ENCODE measurements at regions not wholly inside any gene's neighbourhood (a gene's known extent, or its start where the extent isn't known, plus 50 kb on each side); places are given as distances from the start of the nearest gene placed in this dataset.

GRCh38 chr6:81073318-81073717, 679.2 kb downstream of the TENT5A start:
- no peak for DNase-seq
- Histone ChIP-seq H3K4me1 (no peaks in the 10 kb centered on the region), H3K36me3 (no peaks in the 10 kb centered on the region), H3K9me3 (no peaks in the 10 kb centered on the region), H3K4me3 (ENCODE audit: low read depth, low read length) (no peak overlapping the region), H3K27me3 (no peaks in the 10 kb centered on the region)
- no peak for TF ChIP-seq CTCF (IDR thresholded peaks at IDR 0.05; ENCODE audit: low read depth, low read length)

DNA sequence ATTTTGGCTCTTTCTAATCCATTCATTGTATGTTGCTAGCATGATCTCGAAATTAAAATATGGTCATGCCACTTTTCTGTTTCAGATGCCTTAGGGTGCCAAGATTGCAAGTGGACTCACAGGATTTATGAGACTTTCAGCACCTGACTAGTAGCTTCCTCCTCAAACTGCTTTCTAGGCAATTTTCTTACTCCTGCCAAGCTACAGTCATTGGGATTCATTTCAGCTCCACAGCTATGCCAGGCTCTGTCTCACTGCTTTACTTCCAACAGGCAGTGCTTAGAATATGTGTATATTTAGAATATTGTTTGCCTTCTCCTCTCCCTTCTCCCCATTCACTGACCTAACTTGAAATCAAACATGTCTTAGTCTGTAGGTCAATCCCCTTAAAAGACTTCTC, 681.4 kb downstream of the TENT5A start:
- H3K4me1 ChIP-seq, result peaks cover 3% of the 10 kb centered on the region; the same call in 1 of the 2 replicates
- TF ChIP-seq CTCF (IDR thresholded peaks at IDR 0.05; ENCODE audit: low read depth, low read length), result no peak
- no peak for DNase-seq
- no peak overlapping the region for H3K4me3 ChIP-seq (ENCODE audit: low read depth, low read length)
- H3K36me3 ChIP-seq, result no peaks in the 10 kb centered on the region
- no peaks in the 10 kb centered on the region for H3K27me3 ChIP-seq
- no peaks in the 10 kb centered on the region for H3K9me3 ChIP-seq

DNA sequence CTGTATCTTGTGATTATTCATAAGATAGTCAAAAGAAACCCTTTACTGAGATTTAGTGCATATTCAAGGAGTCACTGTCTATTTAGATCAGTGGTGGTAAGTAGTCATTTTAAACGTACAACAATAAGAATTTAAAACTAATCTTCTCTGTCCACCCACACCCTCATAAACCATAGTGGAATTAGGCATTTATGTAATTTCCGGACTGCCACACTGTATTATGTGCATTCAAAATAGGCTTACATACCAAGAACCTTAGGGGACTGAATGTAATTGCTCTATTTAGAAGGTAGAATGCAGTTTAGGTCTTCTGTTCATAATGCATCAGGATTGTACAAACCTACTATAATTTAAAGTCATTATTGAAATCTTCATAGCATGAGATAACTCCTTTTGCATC, 685.4 kb downstream of the TENT5A start:
- no peaks in the 10 kb centered on the region for H3K27me3 ChIP-seq
- no peaks in the 10 kb centered on the region for H3K9me3 ChIP-seq
- H3K4me1 ChIP-seq, result peaks cover 3% of the 10 kb centered on the region; the same call in 1 of the 2 replicates
- no peak for TF ChIP-seq CTCF (IDR thresholded peaks at IDR 0.05; ENCODE audit: low read depth, low read length)
- no peak overlapping the region for H3K4me3 ChIP-seq (ENCODE audit: low read depth, low read length)
- H3K36me3 ChIP-seq, result no peaks in the 10 kb centered on the region
- DNase-seq, result no peak

DNA sequence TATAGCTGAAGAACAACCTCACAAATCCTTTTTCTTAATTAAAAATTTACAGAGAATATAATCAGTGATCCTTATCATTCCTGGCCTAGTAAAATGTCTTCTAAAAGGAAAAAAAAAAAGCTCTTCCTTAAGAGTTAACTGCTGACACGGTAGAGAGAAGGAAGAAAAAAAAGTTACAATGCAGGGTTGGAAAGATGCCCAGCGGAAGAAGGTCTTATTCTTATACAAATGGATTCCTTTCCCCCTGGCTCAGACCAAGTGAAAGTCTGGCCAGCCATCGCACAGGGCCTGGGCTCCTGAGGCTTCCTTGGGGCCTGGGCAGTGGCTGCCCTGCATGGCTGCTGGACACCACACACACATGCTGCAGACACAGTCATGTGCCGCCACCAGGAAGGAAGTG, 688.6 kb downstream of the TENT5A start:
- Histone ChIP-seq H3K4me3 (ENCODE audit: low read depth, low read length) (no peak overlapping the region), H3K9me3 (no peaks in the 10 kb centered on the region), H3K4me1 (peaks cover 3% of the 10 kb centered on the region; the same call in 1 of the 2 replicates), H3K36me3 (no peaks in the 10 kb centered on the region), H3K27me3 (no peaks in the 10 kb centered on the region)
- TF ChIP-seq CTCF (IDR thresholded peaks at IDR 0.05; ENCODE audit: low read depth, low read length), result no peak
- DNase-seq, result no peak

- H3K4me1 ChIP-seq, result no peaks in the 10 kb centered on the region
- H3K36me3 ChIP-seq, result no peaks in the 10 kb centered on the region
- no peak for TF ChIP-seq CTCF (IDR thresholded peaks at IDR 0.05; ENCODE audit: low read depth, low read length)
- no peaks in the 10 kb centered on the region for H3K9me3 ChIP-seq
- no peak overlapping the region for H3K4me3 ChIP-seq (ENCODE audit: low read depth, low read length)
- no peaks in the 10 kb centered on the region for H3K27me3 ChIP-seq
- no peak for DNase-seq
These were observed 698.4 kb downstream of the TENT5A start for GRCh38 chr6:81054036-81054435.

- DNase-seq, result no peak
- H3K4me1 ChIP-seq, result no peaks in the 10 kb centered on the region
These were observed 700.5 kb downstream of the TENT5A start for GRCh38 chr6:81051952-81052351.

More at GRCh38 chr6:81051952-81052351, 700.5 kb downstream of the TENT5A start:
- H3K27me3 ChIP-seq, result no peaks in the 10 kb centered on the region
- H3K4me3 ChIP-seq (ENCODE audit: low read depth, low read length), result no peak overlapping the region
- no peaks in the 10 kb centered on the region for H3K9me3 ChIP-seq
- TF ChIP-seq CTCF (IDR thresholded peaks at IDR 0.05; ENCODE audit: low read depth, low read length), result no peak
- no peaks in the 10 kb centered on the region for H3K36me3 ChIP-seq
